Midbrain (tissue), 1 donor: ENCODE measurements at regions not wholly inside any gene's neighbourhood (a gene's known extent, or its start where the extent isn't known, plus 50 kb on each side); places are given as distances from the start of the nearest gene placed in this dataset.

Source experiments
- DNase-seq: peaks from one replicate; lab custom pipeline; 2025; lab: John Stamatoyannopoulos, UW

GRCh38 chr15:31975830-31976229 lies 54.5 kb upstream of the CHRNA7 start:
- DNase-seq, result no peak

GRCh38 chr15:31977138-31977537 lies 53.2 kb upstream of the CHRNA7 start:
- no peak for DNase-seq

GRCh38 chr15:31977812-31978661 lies 52.3 kb upstream of the CHRNA7 start:
- peak; percentile 69 for DNase-seq
